ENCODE measurements at regions not wholly inside any gene's neighbourhood (a gene's known extent, or its start where the extent isn't known, plus 50 kb on each side); places are given as distances from the start of the nearest gene placed in this dataset.

- H3K79me2 ChIP-seq (ENCODE audit: insufficient read depth, low read length) = no peaks in the 10 kb centered on the region
- no peaks in the 10 kb centered on the region for H3K4me1 ChIP-seq (ENCODE audit: insufficient read depth, low read length)
- no peaks in the 10 kb centered on the region for H3K27me3 ChIP-seq (ENCODE audit: insufficient read depth, low read length)
- no peak overlapping the region for H3K9ac ChIP-seq (ENCODE audit: low read length)
- H3K4me1 Mint-ChIP-seq (ENCODE audit: low read depth, unreplicated experiment) = no peaks in the 10 kb centered on the region
- H3K36me3 ChIP-seq (ENCODE audit: insufficient read depth, low read length) = no peaks in the 10 kb centered on the region
- no peaks in the 10 kb centered on the region for H3K9me3 ChIP-seq (ENCODE audit: insufficient read depth, low read depth, low read length)
- no peaks in the 10 kb centered on the region for H3K36me3 Mint-ChIP-seq (ENCODE audit: low read depth, unreplicated experiment)
- no peak overlapping the region for H3K4me2 ChIP-seq (ENCODE audit: low read length)
- no peak for TF ChIP-seq CTCF (IDR thresholded peaks at IDR 0.05; ENCODE audit: insufficient read depth, low read depth, low read length)
- TF ChIP-seq EZH2 (IDR thresholded peaks at IDR 0.05; ENCODE audit: insufficient read depth, low read length) = no peak
- no peaks in the 10 kb centered on the region for H4K20me1 ChIP-seq (ENCODE audit: insufficient read depth, low read length)
- no peak overlapping the region for H3K27ac ChIP-seq (ENCODE audit: low read depth, low read length)
- peak; percentile 88 for DNase-seq (ENCODE audit: low read depth)
- H3K9me3 Mint-ChIP-seq (ENCODE audit: unreplicated experiment) = no peaks in the 10 kb centered on the region
- no peak overlapping the region for H3K4me3 Mint-ChIP-seq (ENCODE audit: unreplicated experiment)
- no peak overlapping the region for H3K27ac Mint-ChIP-seq (ENCODE audit: unreplicated experiment)
- H2AFZ ChIP-seq (ENCODE audit: low read depth, low read length) = no peak overlapping the region
- H3K27me3 Mint-ChIP-seq (ENCODE audit: low read depth, unreplicated experiment) = no peaks in the 10 kb centered on the region
- no peak for FAIRE-seq
- no peak overlapping the region for H3K4me3 ChIP-seq (ENCODE audit: insufficient read depth, low read depth, low read length)
Measured at GRCh38 chr12:30155001-30155730, 371.4 kb upstream of the TMTC1 start.

GRCh38 chr12:30153981-30154380, 370.2 kb upstream of the TMTC1 start:
- Histone ChIP-seq H3K4me1 (ENCODE audit: insufficient read depth, low read length) (no peaks in the 10 kb centered on the region), H3K4me2 (ENCODE audit: low read length) (no peak overlapping the region), H3K9me3 (ENCODE audit: insufficient read depth, low read depth, low read length) (no peaks in the 10 kb centered on the region), H3K27ac (ENCODE audit: low read depth, low read length) (no peak overlapping the region), H3K27me3 (ENCODE audit: insufficient read depth, low read length) (no peaks in the 10 kb centered on the region), H4K20me1 (ENCODE audit: insufficient read depth, low read length) (no peaks in the 10 kb centered on the region), H3K4me3 (ENCODE audit: insufficient read depth, low read depth, low read length) (no peak overlapping the region), H2AFZ (ENCODE audit: low read depth, low read length) (no peak overlapping the region), H3K36me3 (ENCODE audit: insufficient read depth, low read length) (no peaks in the 10 kb centered on the region), H3K9ac (ENCODE audit: low read length) (no peak overlapping the region), H3K79me2 (ENCODE audit: insufficient read depth, low read length) (no peaks in the 10 kb centered on the region)
- Mint-ChIP-seq H3K4me3 (ENCODE audit: unreplicated experiment) (no peak overlapping the region), H3K36me3 (ENCODE audit: low read depth, unreplicated experiment) (no peaks in the 10 kb centered on the region), H3K27ac (ENCODE audit: unreplicated experiment) (no peak overlapping the region), H3K4me1 (ENCODE audit: low read depth, unreplicated experiment) (no peaks in the 10 kb centered on the region), H3K27me3 (ENCODE audit: low read depth, unreplicated experiment) (no peaks in the 10 kb centered on the region), H3K9me3 (ENCODE audit: unreplicated experiment) (no peaks in the 10 kb centered on the region)
- TF ChIP-seq CTCF (IDR thresholded peaks at IDR 0.05; ENCODE audit: insufficient read depth, low read depth, low read length) = no peak
- TF ChIP-seq EZH2 (IDR thresholded peaks at IDR 0.05; ENCODE audit: insufficient read depth, low read length) = no peak
- FAIRE-seq = no peak
- DNase-seq (ENCODE audit: low read depth) = no peak

GRCh38 chr12:30152705-30153104, 369.0 kb upstream of the TMTC1 start:
- no peaks in the 10 kb centered on the region for H3K27me3 Mint-ChIP-seq (ENCODE audit: low read depth, unreplicated experiment)
- H3K4me1 Mint-ChIP-seq (ENCODE audit: low read depth, unreplicated experiment) = no peaks in the 10 kb centered on the region
- Histone ChIP-seq H2AFZ (ENCODE audit: low read depth, low read length) (no peak overlapping the region), H3K9ac (ENCODE audit: low read length) (no peak overlapping the region), H3K9me3 (ENCODE audit: insufficient read depth, low read depth, low read length) (no peaks in the 10 kb centered on the region), H3K4me3 (ENCODE audit: insufficient read depth, low read depth, low read length) (no peak overlapping the region), H3K27me3 (ENCODE audit: insufficient read depth, low read length) (no peaks in the 10 kb centered on the region), H3K36me3 (ENCODE audit: insufficient read depth, low read length) (no peaks in the 10 kb centered on the region), H3K4me2 (ENCODE audit: low read length) (no peak overlapping the region), H3K79me2 (ENCODE audit: insufficient read depth, low read length) (no peaks in the 10 kb centered on the region), H4K20me1 (ENCODE audit: insufficient read depth, low read length) (no peaks in the 10 kb centered on the region), H3K27ac (ENCODE audit: low read depth, low read length) (no peak overlapping the region), H3K4me1 (ENCODE audit: insufficient read depth, low read length) (no peaks in the 10 kb centered on the region)
- no peak for TF ChIP-seq CTCF (IDR thresholded peaks at IDR 0.05; ENCODE audit: insufficient read depth, low read depth, low read length)
- no peak for TF ChIP-seq EZH2 (IDR thresholded peaks at IDR 0.05; ENCODE audit: insufficient read depth, low read length)
- no peak overlapping the region for H3K27ac Mint-ChIP-seq (ENCODE audit: unreplicated experiment)
- DNase-seq (ENCODE audit: low read depth) (no peak), FAIRE-seq (no peak)
- no peaks in the 10 kb centered on the region for H3K36me3 Mint-ChIP-seq (ENCODE audit: low read depth, unreplicated experiment)
- no peak overlapping the region for H3K4me3 Mint-ChIP-seq (ENCODE audit: unreplicated experiment)
- H3K9me3 Mint-ChIP-seq (ENCODE audit: unreplicated experiment) = no peaks in the 10 kb centered on the region
